GM10266 (cell line): ENCODE measurements at regions not wholly inside any gene's neighbourhood (a gene's known extent, or its start where the extent isn't known, plus 50 kb on each side); places are given as distances from the start of the nearest gene placed in this dataset.

Experiments
- DNase-seq: peaks from one replicate; pipeline ENCODE4 v3.0.0; 2012; ENCODE audit errors: extremely low spot score
- TF ChIP-seq, protein P1 (sequence below): IDR thresholded peaks from 2 replicates; pipeline ENCODE4 v1.5.1; 2012; ENCODE audit warnings: mild to moderate bottlenecking, low read depth; ENCODE audit not compliant: control insufficient read depth, insufficient read depth; ENCODE audit errors: missing control alignments

DNA sequence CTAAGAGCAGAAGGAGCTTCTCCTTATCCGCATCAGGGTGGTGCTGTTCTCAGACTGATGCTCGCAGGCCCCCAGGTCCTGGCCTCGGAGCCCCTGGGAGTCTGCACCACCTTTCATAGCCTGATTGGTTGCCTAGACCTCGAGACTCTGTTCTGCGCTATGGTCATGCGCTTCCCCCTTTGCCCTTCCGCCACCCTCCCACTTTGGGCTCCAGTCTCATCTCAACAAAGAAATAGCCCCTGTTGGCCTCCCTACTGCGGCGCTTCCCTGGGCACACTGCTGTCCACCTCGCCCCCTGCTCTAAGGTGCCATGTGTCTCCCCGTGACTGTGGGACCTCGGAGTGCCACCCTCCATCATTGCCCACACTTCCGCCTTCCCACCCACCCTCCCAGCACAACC is 102.9 kb upstream of the TWIST2 start:
- TF ChIP-seq, protein P1, sequence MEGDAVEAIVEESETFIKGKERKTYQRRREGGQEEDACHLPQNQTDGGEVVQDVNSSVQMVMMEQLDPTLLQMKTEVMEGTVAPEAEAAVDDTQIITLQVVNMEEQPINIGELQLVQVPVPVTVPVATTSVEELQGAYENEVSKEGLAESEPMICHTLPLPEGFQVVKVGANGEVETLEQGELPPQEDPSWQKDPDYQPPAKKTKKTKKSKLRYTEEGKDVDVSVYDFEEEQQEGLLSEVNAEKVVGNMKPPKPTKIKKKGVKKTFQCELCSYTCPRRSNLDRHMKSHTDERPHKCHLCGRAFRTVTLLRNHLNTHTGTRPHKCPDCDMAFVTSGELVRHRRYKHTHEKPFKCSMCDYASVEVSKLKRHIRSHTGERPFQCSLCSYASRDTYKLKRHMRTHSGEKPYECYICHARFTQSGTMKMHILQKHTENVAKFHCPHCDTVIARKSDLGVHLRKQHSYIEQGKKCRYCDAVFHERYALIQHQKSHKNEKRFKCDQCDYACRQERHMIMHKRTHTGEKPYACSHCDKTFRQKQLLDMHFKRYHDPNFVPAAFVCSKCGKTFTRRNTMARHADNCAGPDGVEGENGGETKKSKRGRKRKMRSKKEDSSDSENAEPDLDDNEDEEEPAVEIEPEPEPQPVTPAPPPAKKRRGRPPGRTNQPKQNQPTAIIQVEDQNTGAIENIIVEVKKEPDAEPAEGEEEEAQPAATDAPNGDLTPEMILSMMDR, result no peak

DNA sequence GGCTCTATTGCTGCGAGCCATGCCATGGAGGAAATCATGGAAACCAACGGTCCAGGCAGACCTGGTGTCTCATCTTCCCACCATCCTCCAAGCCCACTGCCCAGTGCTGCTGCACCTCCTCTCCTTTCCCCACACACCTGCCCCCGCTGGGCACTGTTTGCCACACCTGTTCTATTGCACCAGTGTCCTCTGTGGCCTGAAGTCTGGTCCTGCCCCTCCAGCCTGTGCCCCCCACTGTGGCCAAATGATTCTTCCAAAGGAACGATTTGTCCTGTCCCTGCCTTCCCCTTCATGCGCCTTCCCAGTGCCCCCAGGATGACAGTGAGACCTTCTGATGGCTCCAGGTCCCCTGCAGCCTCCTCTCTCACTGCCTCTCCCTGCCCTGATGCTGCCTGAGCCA is 101.9 kb upstream of the TWIST2 start:
- TF ChIP-seq, protein P1, result no peak
- DNase-seq, result no peak

More for the DNA sequence above, 102.9 kb upstream of the TWIST2 start:
- no peak for DNase-seq

GRCh38 chr2:238747114-238747513 is 100.8 kb upstream of the TWIST2 start:
- TF ChIP-seq, protein P1, result no peak
- no peak for DNase-seq

- DNase-seq, result no peak
- TF ChIP-seq, protein P1, result no peak
Measured at GRCh38 chr2:238747557-238747956, 100.3 kb upstream of the TWIST2 start.

DNA sequence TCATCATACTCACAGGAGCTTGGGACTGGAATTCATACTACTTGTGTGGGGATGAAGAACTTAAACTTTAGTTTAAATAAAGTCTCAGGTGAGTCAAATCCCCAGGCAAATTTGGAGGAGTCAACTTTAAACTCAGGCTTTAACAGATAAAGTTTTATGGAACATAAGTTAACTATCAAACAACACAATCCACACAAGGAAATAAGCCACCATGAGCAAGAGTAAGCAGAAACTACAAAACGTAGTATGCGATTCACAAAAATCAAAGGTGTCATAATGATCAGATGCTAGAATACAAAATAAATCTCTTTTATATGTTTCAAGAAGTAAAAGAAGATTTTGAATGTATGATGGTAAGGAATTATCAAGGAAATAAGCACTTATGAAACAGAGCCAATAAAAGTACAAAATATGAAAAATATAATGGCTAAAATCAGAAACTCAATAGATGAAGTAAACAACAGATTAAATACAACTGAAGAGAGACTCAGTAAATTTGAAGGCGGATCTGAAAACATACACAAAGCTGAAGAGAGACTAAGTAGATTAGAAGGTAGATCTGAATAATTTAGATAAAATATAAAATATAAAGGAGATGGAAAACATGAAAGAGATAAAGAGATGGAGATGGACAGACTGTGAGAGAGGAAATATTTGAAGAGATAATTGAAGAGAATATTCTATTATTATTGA is 97.5 kb upstream of the TWIST2 start:
- TF ChIP-seq, protein P1, result no peak
- no peak for DNase-seq

GRCh38 chr2:238754259-238754658 is 93.6 kb upstream of the TWIST2 start:
- no peak for DNase-seq

GRCh38 chr2:238761868-238762267 is 86.0 kb upstream of the TWIST2 start:
- TF ChIP-seq, protein P1, result no peak
- DNase-seq, result no peak

More at GRCh38 chr2:238754259-238754658, 93.6 kb upstream of the TWIST2 start:
- TF ChIP-seq, protein P1, result no peak
